HEK293T (cell line): ENCODE measurements at regions not wholly inside any gene's neighbourhood (a gene's known extent, or its start where the extent isn't known, plus 50 kb on each side); places are given as distances from the start of the nearest gene placed in this dataset.

Experiments
- CTCF ChIA-PET: fragments of 350-600 bp; formaldehyde crosslinking; extraction: SDS; loops from one replicate; lab custom pipeline; 2021; ENCODE audit warnings: antibody characterized with exemption, inconsistent platforms; lab: Yijun Ruan, JAX
- POLR2A ChIA-PET: fragments of 350-600 bp; formaldehyde crosslinking; extraction: SDS; loops from one replicate; lab custom pipeline; 2020; ENCODE audit warnings: antibody characterized with exemption, inconsistent platforms; lab: Yijun Ruan, JAX
- DNase-seq: peaks from one replicate; pipeline ENCODE4 v3.0.0; 2012; ENCODE audit warnings: mixed read lengths; ENCODE audit errors: extremely low spot score
- BHLHE40 ChIP-seq: fragments of 450-650 bp; IDR thresholded peaks from 2 replicates; pipeline ENCODE4 v1.6.1; 2016; ENCODE audit warnings: mild to moderate bottlenecking, moderate library complexity, borderline replicate concordance
- CTBP1 ChIP-seq: fragments of 450-650 bp; IDR thresholded peaks from 2 replicates; pipeline ENCODE4 v1.6.1; 2016; ENCODE audit warnings: borderline replicate concordance
- ELF4 ChIP-seq: fragments of 450-650 bp; IDR thresholded peaks from 2 replicates; pipeline ENCODE4 v1.6.1; 2017; ENCODE audit warnings: antibody characterized with exemption
- FOXA1 ChIP-seq: fragments of 450-650 bp; IDR thresholded peaks from 2 replicates; pipeline ENCODE4 v1.6.1; 2016; ENCODE audit warnings: mild to moderate bottlenecking
- L3MBTL2 ChIP-seq: fragments of 450-650 bp; conservative IDR thresholded peaks from 2 replicates; pipeline ENCODE4 v1.6.1; 2016; ENCODE audit warnings: mild to moderate bottlenecking
- LEF1 ChIP-seq: fragments of 450-650 bp; IDR thresholded peaks from 2 replicates; pipeline ENCODE4 v1.6.1; 2017; ENCODE audit warnings: mild to moderate bottlenecking, borderline replicate concordance
- NFRKB ChIP-seq: fragments of 450-650 bp; IDR thresholded peaks from 2 replicates; pipeline ENCODE4 v1.6.1; 2016; ENCODE audit warnings: mild to moderate bottlenecking, moderate library complexity
- SP1 ChIP-seq: fragments of 450-650 bp; IDR thresholded peaks from 2 replicates; pipeline ENCODE4 v1.6.1; 2017
- SUZ12 ChIP-seq: fragments of 450-650 bp; IDR thresholded peaks from 2 replicates; pipeline ENCODE4 v1.6.1; 2016; ENCODE audit warnings: mild to moderate bottlenecking
- ZNF384 ChIP-seq: fragments of 450-650 bp; IDR thresholded peaks from 2 replicates; pipeline ENCODE4 v1.6.1; 2016

- no peak for DNase-seq
- POLR2A ChIA-PET = no interaction called here
- CTCF ChIA-PET = no interaction called here
- TF ChIP-seq CTBP1 (no peak), NFRKB (no peak), L3MBTL2 (no peak), SUZ12 (no peak), FOXA1 (no peak), ZNF384 (no peak), BHLHE40 (no peak)
Observed at GRCh38 chr13:48602296-48603016, 51.3 kb upstream of the CYSLTR2 start.

DNA sequence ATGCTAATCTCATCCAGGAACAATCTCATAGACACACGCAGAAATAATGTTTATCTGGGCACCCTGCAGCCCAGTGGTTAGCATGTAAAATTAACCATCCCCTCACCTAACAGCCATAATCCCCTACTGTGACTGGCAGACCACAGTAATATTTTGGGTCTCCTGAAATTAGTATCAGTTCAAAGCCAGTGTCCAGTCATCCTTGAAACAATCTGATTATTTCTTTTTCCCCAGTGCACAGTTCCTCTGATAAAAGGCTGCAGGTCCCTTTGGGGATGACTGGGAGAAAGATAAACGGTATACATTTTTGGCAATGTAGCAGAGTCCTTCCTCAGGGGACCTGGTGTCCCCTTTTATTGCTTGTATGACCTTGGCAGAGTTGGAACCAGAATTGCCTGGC, 50.4 kb upstream of the CYSLTR2 start:
- no peak for TF ChIP-seq LEF1
- no peak for TF ChIP-seq SP1
- TF ChIP-seq ELF4 = no peak
- POLR2A ChIA-PET = no interaction called here
- DNase-seq = no peak
- CTCF ChIA-PET = no interaction called here
